ENCODE measurements at regions not wholly inside any gene's neighbourhood (a gene's known extent, or its start where the extent isn't known, plus 50 kb on each side); places are given as distances from the start of the nearest gene placed in this dataset.

DNA sequence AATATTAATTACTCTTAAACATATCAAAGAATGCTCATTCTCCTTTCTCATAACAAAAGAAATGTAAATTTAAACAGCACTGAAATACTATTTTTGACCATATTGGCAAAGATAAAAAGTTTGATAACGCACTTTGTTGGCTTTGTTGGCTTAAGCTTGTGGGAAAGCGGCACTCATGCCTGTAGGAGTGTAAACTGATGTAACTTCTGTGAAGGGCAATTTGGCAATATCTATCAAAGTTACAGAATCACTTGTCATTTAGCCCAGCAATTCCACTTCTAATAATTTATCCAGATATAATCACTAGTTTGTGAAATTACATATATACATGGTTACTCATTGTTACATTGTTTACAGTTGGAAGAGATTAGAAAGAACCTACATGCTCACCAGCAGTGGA lies 96.3 kb upstream of the FOXN2 start:
- no peaks in the 10 kb centered on the region for H3K27me3 ChIP-seq (ENCODE audit: insufficient read depth, poor library complexity, severe bottlenecking)
- DNase-seq (ENCODE audit: low read depth in 1 of 2, low spot score in 1 of 2), result no peak
- H3K4me3 ChIP-seq (replicated peaks; ENCODE audit: insufficient read depth, low read length), result no peak overlapping the region
- TF ChIP-seq GABPA (IDR thresholded peaks at IDR 0.05; ENCODE audit: low read depth) (no peak), POLR2AphosphoS5 (IDR thresholded peaks at IDR 0.05; ENCODE audit: low read depth) (no peak), CTCF (IDR thresholded peaks at IDR 0.05; ENCODE audit: insufficient read depth, low read length) (no peak), SPI1 (IDR thresholded peaks at IDR 0.05; ENCODE audit: borderline replicate concordance, low read depth) (no peak)
- TF ChIP-seq, protein P1, sequence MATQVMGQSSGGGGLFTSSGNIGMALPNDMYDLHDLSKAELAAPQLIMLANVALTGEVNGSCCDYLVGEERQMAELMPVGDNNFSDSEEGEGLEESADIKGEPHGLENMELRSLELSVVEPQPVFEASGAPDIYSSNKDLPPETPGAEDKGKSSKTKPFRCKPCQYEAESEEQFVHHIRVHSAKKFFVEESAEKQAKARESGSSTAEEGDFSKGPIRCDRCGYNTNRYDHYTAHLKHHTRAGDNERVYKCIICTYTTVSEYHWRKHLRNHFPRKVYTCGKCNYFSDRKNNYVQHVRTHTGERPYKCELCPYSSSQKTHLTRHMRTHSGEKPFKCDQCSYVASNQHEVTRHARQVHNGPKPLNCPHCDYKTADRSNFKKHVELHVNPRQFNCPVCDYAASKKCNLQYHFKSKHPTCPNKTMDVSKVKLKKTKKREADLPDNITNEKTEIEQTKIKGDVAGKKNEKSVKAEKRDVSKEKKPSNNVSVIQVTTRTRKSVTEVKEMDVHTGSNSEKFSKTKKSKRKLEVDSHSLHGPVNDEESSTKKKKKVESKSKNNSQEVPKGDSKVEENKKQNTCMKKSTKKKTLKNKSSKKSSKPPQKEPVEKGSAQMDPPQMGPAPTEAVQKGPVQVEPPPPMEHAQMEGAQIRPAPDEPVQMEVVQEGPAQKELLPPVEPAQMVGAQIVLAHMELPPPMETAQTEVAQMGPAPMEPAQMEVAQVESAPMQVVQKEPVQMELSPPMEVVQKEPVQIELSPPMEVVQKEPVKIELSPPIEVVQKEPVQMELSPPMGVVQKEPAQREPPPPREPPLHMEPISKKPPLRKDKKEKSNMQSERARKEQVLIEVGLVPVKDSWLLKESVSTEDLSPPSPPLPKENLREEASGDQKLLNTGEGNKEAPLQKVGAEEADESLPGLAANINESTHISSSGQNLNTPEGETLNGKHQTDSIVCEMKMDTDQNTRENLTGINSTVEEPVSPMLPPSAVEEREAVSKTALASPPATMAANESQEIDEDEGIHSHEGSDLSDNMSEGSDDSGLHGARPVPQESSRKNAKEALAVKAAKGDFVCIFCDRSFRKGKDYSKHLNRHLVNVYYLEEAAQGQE (IDR thresholded peaks at IDR 0.05; ENCODE audit: insufficient replicate concordance, low read depth), result no peak
- H3K27ac ChIP-seq (replicated peaks), result no peak overlapping the region

GRCh38 chr2:48219234-48219554 lies 95.3 kb upstream of the FOXN2 start:
- no peak overlapping the region for H3K27ac ChIP-seq (replicated peaks)
- no peaks in the 10 kb centered on the region for H3K27me3 ChIP-seq (ENCODE audit: insufficient read depth, poor library complexity, severe bottlenecking)
- DNase-seq (ENCODE audit: low read depth in 1 of 2, low spot score in 1 of 2), result no peak
- no peak for TF ChIP-seq SPI1 (IDR thresholded peaks at IDR 0.05; ENCODE audit: borderline replicate concordance, low read depth)
- no peak for TF ChIP-seq CTCF (IDR thresholded peaks at IDR 0.05; ENCODE audit: insufficient read depth, low read length)
- H3K4me3 ChIP-seq (replicated peaks; ENCODE audit: insufficient read depth, low read length), result no peak overlapping the region

DNA sequence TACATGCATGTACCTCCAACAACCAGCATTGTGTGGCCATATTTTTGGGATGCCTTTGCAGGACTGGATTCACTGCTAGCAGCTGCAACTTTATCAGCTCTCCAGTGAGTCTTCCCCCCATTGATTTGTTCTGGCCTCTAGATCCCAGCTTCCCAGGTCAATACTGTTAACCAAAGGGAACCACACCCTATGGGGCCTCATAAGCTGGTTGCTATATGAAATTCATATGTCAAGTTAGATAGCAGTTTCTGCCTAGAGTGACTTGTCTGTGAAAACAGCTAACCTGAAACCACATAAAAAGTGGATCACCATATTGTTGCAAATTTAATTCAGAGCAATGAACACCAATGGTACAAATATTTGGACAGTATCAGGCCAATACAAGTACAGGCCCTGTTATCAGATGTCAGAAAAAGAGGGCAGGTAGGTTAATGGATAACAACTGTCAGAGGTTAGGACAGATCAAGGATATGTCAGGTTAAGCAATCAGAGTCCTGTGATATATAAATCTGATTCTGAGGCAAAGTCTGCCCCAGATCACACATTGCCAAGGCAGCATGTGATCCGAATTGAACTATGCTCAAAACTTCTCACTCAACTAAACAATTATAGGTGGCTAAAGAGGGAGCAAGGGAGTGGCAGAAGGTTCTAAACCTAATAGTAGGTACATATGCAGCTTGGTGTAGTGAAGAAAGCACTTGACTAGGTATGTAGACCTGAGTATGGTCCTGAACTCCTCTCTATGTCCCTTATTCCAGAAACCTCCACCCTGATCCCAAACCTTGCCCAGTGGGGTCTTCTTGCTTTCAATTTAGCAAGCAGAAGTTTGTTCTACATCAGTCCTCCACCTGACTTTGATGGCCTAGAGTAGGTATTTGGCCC lies 94.7 kb upstream of the FOXN2 start:
- H3K27me3 ChIP-seq (ENCODE audit: insufficient read depth, poor library complexity, severe bottlenecking), result no peaks in the 10 kb centered on the region
- TF ChIP-seq GABPA (IDR thresholded peaks at IDR 0.05; ENCODE audit: low read depth), result no peak
- TF ChIP-seq, protein P1 (IDR thresholded peaks at IDR 0.05; ENCODE audit: insufficient replicate concordance, low read depth), result no peak
- no peak for TF ChIP-seq SPI1 (IDR thresholded peaks at IDR 0.05; ENCODE audit: borderline replicate concordance, low read depth)
- no peak for TF ChIP-seq POLR2AphosphoS5 (IDR thresholded peaks at IDR 0.05; ENCODE audit: low read depth)
- no peak for TF ChIP-seq CTCF (IDR thresholded peaks at IDR 0.05; ENCODE audit: insufficient read depth, low read length)
- no peak overlapping the region for H3K4me3 ChIP-seq (replicated peaks; ENCODE audit: insufficient read depth, low read length)
- no peak for DNase-seq (ENCODE audit: low read depth in 1 of 2, low spot score in 1 of 2)
- H3K27ac ChIP-seq (replicated peaks), result no peak overlapping the region

DNA sequence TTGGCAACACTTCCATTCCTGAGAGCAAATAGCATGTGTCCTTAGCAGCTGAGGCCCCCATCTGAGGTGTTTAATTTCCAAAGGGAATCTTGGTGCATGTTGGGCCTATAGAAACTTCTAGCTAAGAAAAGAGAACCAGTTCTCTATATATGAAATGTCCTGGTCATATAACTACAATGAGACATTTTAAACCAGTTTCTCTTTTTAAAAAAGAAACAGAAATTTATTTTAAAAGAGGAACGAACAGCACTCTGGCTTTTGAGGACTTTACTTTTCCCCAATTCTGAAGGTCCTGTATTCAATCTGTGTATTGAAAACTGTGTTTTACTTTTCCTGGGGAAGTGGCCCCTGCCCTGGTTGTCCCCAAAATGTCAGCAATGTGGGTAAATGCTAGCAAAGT lies 94.0 kb upstream of the FOXN2 start:
- TF ChIP-seq POLR2AphosphoS5 (IDR thresholded peaks at IDR 0.05; ENCODE audit: low read depth) (no peak), GABPA (IDR thresholded peaks at IDR 0.05; ENCODE audit: low read depth) (no peak), CTCF (IDR thresholded peaks at IDR 0.05; ENCODE audit: insufficient read depth, low read length) (no peak), SPI1 (IDR thresholded peaks at IDR 0.05; ENCODE audit: borderline replicate concordance, low read depth) (no peak)
- TF ChIP-seq, protein P1 (IDR thresholded peaks at IDR 0.05; ENCODE audit: insufficient replicate concordance, low read depth), result no peak
- Histone ChIP-seq H3K27ac (replicated peaks) (no peak overlapping the region), H3K27me3 (ENCODE audit: insufficient read depth, poor library complexity, severe bottlenecking) (no peaks in the 10 kb centered on the region), H3K4me3 (replicated peaks; ENCODE audit: insufficient read depth, low read length) (no peak overlapping the region)
- no peak for DNase-seq (ENCODE audit: low read depth in 1 of 2, low spot score in 1 of 2)
